GM12891 (cell line): ENCODE measurements at regions not wholly inside any gene's neighbourhood (a gene's known extent, or its start where the extent isn't known, plus 50 kb on each side); places are given as distances from the start of the nearest gene placed in this dataset.

Experiments
- POLR2A ChIP-seq: IDR thresholded peaks from 2 replicates; pipeline ENCODE4 v1.6.1; 2011; ENCODE audit warnings: low read depth, low read length, control low read depth
- POLR2AphosphoS5 ChIP-seq: IDR thresholded peaks from 2 replicates; pipeline ENCODE4 v1.6.1; 2011; ENCODE audit warnings: low read depth, low read length, control low read depth

DNA sequence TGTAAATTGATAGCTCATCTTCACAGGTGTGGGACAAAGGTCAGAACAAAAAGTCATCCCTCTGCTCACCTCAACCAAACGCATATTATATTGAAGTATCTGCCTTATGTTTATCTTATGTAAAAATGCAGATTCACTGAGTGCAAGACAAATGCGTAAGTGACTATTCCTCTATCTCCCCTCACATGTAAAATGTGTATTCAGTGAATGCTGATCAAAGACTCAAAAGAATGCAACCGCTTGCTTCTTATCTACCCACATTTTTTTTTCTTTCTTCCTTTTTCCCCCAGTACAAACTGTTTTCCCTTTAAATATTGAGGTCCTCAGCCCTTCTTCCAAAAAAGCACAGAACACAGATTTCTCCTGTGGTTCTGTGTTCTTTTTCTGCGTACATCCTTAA lies 1882.9 kb downstream of the NCAM2 start:
- TF ChIP-seq POLR2A (no peak), POLR2AphosphoS5 (no peak)
